NCI-H1417 (cell line): ENCODE measurements at regions not wholly inside any gene's neighbourhood (a gene's known extent, or its start where the extent isn't known, plus 50 kb on each side); places are given as distances from the start of the nearest gene placed in this dataset.
A peak's percentile ranks its signal among the peaks of the same experiment; 100 is the strongest.
"Not testable (repeated sequence)": the region's sequence is repeated elsewhere in the genome, so short reads cannot be mapped to it uniquely, and the experiment has no call there.

Source experiments
- DNase-seq, 3 experiments: peaks; one replicate each; lab custom pipeline; 2025; lab: John Stamatoyannopoulos, UW

DNA sequence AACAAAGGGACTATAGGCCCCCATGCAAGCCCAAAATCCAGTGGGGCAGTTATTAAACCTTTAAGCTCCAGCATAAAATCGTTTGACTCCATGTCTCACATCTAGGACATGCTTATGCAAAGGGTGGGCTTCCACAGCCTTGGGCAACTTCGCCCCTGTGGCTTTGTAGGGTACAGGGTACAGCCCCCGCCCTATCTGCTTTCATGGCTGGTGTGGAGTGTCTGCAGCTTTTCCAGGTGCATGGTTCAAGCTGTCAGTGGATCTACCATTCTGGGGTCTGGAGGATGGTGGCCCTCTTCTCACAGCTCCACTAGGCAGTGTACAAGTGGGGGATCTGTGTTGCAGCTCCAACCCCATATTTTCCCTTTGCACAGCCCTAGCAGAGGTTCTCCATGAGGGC, 559.8 kb upstream of the TECRL start:
- no peak for DNase-seq

DNA sequence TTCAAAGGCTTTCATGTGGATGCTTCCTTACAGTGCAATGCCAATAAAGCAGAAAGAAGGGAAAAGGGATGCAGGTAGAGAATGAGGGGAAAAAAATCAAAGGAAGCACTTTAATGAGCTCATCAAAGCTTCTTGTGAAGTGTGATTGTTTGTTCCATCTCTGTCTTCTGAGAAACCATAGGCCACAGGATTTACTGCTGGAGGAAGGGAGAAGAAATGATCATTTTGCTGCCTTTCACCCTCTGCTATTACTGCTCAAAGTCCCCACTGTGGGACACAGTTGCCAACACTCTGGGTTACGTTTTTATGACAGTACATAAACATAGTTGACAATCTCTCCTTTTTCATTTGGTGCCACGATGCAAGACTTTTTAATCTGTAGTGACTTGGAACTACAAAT, 558.0 kb upstream of the TECRL start:
- DNase-seq: no peak

DNA sequence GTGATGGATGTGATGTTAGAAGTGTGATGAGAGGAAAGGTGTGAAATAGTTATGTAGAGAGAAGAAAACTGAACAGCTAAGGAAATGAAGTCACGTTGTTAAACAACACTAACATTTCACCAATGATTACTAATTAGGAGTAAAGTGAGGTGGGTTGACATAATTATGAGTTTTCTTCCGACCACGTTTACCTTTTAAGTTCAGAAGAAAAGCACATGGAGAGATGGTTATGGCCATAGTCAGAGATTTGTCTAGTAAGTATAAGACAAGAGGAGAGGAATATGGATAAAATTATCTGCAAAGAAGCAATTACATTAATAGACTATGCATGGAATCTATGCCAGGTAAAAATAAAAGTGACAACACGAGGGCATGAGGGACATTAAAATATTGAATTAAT, 551.3 kb upstream of the TECRL start:
- no peak for DNase-seq

DNA sequence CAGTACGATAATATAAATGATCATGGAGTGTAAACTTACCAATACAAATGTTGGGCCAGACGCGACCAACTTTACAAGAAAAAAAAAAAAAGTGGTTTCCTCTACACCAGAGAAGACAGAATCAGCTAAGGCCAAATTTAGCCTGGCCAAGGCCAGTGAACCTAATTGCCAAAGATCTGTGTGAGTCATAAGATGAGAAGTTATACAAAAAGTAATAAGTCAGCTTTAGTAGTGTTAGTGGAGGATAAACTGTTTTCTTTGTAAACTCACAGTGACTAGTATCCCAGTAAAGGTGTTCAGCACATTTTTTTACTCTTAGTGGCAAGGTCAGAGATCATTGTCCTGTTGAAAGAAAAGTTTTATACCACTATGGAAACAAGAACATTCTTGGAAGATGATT, 531.4 kb upstream of the TECRL start:
- DNase-seq: no peak

DNA sequence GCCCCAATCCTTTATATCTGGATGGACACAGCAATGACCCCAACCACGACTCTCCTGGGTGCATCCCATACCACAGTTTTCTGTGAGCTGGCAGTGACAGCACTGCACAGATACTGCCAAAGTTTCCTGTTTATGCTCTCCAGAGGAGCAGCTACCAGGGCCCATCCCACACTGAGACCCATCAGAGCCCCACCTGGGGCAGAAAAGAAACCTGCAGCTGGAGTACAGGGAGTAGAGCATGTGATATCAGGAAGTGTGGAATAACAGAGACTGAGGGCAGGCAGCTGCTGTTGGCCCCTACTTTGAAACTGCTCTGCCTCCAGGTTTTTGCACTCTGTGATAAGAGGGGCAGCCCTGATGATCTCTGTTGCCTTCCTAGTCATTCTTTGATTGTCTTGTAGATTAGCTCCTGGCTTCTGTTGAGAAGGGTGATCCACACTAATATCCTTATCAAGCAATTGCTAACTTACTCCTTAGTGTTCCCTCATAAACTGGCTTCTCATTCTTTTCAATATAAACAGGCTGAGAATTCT, 526.3 kb upstream of the TECRL start:
- no peak for DNase-seq

DNA sequence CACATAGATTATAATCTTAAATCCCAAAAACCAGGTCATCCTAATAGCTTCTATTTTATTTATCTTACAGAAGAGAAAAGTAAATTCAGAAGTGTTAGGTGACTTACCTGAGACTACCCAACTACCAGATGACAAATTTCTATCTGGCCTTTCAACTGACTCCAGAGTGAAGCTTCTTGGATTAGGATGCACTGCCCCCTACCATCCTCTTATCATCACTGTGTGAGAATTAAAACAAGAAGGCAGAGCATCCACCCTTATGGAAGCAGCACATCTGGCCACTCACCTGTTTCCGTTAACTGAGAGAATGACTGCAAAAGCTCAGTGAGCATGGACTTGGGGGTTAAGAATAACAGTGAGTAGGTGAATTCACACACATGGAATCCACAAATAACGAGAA, 502.6 kb upstream of the TECRL start:
- peak in 2 of 3 experiments; percentile 5 to 52 for DNase-seq

DNA sequence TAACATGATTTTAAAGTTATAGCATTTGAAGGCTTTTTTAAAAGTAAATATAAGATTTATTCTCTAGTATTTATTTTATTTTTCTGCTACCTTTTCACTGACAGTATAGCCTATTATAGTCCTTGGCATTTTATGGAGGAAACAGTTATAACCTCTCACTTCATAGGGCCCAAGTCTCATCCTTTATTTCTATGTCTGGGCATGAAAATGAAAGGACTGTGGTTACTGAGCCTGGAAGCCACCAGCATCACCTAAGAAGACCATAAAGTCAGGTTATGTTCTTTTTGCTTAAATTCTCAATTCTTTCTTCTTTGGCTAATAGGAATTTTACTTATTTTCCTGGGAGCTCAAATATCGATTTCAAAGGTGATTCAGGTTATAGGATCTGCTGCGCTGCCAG, 494.7 kb upstream of the TECRL start:
- no peak for DNase-seq

DNA sequence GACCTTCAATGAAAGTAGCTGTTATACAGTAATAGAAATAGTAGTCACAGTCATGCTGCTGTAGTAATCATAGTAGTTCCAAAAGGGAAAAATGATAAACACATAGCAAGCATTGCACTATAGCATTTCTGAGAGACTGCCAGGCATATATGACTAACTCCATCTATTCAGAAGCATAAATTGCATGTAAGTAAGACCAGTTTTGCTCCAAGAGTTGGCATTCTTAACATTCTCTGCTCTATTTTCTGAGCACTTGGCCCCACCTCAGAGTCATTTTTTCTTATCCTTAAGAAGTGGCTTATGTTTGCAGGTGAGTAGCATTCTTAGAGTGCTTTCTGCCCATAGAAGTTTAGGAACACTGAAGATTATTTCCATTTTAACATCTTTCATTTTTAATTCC, 490.3 kb upstream of the TECRL start:
- no peak for DNase-seq

DNA sequence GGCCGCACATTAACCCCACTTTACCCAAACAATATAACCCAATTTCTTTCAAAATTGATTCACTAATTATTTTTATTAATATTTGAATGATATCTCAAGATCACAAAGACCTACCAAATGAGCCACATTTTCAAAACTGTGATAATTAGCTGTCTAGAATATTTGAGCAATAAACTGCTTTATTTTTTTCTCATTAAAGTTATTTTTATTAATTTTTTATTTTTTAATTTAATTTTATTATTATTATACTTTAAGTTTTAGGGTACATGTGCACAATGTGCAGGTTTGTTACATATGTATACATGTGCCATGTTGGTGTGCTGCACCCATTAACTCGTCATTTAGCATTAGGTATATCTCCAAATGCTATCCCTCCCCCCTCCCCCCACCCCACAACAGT, 489.8 kb upstream of the TECRL start:
- not testable (repeated sequence) for DNase-seq

DNA sequence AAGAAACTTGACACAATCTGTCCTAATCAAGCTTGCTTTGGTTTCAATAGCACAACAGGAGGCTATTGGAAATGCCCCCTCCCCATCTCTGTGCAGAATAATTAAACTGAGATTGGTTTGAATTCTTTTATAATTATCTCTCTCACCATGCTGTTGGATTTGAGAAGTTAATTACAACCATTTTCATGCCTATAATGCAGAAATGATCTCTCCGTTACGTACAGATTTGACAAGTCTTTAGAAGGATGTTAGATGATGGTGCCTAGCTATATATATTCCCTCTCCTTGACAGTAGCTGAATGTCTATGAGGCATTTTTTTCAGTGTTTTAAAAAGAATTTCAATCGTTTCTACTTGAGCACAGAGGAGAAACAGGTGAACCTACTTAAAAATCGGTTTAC, 488.4 kb upstream of the TECRL start:
- peak in 1 of 3 experiments; percentile 7 for DNase-seq

DNA sequence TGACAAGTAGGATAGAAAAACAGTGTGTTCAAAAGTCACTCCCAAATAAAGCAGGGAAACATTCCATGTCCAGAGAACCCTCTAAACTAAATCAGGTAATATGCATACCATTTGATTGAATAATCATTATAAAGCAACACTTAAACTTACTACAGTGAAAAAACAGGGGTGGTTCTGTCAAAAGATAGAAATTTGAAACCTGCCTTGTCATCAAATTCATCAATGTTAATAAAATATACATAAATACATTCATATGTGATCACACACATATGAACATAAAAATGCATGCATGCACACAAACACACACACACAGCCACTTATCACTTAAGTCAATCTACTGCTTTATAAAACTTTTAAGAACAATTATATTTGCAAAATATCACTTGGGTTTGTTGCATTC, 485.8 kb upstream of the TECRL start:
- DNase-seq: no peak

DNA sequence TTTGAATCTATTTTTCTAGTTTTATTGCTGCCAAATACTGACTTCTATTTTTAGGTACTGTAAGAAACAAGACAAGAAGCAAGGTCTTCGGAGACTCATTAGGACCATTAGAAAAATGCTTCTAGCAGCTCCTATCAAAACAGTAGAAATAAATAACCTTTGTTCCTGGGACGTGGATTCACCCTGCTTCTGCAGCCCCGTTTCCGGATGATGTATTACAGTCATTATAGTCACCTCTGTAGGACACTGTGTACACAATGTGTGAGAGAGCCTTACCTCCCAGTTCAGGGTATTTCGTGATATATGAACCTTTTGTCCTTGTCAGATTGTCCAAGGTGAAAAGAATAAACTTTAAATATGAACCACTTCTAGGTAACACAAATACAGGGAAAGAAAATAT, 484.0 kb upstream of the TECRL start:
- DNase-seq: peak; percentile 28 to 80 (median 64)

DNA sequence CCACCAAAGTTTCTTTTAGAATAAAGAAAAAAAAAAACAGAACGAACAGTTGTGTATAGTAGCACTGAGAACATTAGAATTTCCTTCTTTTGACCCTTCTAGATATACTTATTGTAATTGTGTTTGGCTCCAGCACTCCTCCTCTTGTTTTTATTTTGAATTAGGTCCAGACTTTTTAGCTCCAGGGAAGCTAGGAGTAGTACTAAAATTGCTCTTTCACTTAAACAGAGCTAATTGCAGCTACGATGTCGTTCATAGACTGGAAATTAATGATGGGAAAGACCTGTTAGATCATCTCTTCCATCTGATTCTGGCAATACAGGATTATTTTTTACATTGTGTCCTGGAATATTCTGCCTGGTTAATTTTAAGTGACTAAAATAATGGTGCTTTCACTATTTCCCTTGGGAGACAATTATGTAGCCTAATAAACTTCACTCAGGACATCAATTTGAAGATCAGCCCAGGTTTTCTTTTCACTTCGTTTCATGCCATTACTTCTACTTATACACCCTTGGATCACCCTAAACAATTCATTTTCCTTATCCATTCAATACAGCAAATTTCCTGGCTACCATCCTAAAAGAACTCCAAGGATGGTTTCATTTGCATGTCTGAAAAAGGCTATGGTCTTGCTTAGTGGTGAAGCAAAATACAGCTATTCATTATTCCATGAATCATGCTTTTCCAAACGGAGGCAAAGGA, 480.8 kb upstream of the TECRL start:
- DNase-seq: peak in 1 of 3 experiments; percentile 31

DNA sequence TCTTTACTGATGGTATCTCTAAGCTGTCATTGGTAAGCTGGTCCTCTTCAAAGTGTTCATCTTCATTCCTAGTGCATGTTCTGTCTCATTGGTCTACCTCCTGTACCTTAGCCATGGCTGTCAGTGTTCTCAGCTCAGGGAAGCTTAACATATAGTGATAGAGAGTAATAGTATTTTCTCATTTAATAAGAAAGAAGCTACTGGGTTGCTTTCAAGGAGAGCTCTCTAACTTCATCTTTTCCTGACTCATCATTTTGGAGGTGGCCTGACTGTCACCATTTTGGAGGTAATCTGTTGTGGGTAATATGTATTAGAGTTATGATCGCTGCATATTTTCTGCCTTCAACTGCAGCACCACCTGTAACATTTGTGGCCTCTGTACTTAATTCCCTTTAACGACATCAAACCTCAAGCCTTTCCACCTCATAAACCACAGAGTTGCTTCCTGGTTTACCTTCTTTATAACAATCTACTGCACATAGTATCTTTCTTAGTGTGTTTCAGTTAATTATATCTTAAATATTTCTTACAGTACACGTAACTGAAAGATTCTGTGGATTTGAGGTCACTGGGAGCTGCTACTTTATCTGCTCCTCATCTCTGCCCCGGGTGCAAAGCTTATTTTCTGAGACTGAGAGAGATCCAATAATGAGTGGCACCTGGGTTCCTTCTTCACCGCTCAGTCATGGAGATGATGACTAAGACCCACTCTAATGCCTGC, 474.0 kb upstream of the TECRL start:
- no peak for DNase-seq

DNA sequence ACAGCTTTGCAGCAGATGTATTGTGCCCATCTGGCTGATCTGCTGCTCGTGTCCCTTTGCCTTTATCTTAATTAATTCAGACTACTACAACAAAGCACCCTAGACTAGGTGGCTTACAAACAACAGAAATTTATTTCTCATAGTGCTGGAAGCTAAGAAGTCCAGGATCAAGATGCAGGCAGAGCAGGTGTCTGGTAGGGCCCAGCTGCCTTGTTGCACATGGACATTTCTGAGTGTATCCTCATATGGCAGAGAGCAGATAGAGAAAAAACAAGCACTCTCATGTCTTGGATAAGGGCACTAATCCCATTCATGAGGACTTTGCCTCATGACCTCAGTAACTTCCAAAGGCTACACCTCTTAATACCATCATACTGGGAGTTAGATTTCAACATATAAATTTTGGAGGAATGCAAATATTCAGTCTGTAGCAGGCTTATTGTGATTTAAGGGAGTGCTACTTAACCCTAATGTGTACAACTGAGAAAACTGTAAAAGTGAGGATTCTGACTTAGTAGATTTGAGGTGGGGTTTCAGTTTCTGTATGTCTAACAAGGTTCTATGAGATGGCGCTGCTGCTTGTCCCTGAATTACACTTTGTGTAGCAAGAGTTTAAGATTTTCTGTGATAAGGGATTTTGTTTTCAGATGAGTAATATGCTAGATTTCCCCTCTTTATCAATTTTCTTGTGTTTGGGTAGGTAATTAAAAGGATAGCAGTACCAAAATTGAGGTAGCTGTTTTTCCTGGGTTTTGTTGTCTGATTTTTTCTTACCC, 473.2 kb upstream of the TECRL start:
- no peak for DNase-seq

DNA sequence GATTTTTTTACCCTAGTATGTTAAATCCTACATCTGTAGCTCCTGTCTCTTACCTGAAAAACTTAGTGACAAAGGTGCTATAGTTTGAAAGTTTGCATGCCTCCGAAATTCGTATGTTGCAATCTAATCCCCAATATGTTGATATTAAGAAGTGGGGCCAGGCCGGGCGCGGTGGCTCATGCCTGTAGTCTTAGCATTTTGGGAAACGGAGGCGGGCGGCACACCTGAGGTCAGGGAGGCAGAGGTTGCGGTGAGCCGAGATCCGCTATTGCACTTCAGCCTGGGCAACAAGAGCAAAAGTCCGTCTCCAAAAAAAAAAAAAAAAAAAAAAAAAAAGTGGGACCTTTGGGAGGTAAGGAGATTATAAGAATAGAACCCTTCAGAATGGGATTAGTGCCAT, 471.3 kb upstream of the TECRL start:
- DNase-seq: no peak

DNA sequence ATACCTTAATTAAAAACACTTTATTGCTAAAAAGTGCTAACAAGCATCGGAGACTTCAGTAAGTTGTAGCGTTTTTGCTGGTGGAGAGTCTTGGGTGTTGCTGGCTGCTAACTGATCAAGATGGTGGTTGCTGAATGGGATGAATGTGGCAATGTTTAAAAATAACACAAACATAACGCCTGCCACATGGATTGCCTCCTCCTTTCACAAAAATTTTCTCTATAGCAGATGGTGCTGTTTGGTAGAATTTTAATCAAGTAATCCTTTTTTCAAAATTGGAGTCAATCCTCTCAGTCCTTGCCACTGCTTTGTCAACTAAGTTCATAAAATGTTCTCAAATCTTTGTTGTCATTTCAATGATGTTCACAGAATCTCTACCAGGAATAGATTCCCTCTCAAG, 466.8 kb upstream of the TECRL start:
- DNase-seq: no peak

DNA sequence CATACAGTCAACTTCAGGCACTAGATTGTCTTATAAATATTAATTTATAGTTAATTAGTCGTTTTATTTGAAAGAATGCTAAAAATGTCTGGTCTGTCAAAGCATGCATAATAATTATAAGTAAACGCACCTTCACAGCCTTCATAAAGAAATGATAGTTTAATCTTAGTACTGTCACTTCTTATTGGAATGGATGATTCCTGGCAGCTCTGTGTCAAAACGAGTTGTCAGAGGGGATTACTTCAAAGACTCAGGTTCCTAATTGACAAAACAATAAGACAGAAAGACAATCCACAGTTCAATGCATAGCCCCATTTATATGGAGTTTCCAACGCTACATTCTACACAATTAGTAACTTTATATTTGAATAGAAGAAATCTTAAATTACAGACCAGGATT, 461.3 kb upstream of the TECRL start:
- no peak for DNase-seq

DNA sequence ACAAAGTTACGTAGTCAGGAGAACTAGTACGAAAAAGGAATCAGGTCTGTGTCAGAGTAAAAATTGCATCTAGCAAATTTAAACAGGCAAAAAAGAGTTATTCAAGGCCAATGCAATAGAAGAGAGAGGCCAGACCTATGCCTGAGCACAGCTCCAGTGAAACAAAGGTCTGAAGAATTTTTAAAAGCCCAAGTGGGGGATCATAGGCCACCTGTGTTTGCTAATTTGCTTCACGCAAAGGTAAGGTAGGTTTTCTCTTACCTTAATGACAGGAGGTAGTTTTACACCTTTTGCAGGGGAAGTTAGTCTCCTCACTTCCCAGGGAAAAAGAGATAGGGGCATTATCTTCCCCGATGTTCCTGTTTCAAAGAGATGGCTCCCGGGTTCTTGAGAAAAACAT, 448.6 kb upstream of the TECRL start:
- DNase-seq: no peak

DNA sequence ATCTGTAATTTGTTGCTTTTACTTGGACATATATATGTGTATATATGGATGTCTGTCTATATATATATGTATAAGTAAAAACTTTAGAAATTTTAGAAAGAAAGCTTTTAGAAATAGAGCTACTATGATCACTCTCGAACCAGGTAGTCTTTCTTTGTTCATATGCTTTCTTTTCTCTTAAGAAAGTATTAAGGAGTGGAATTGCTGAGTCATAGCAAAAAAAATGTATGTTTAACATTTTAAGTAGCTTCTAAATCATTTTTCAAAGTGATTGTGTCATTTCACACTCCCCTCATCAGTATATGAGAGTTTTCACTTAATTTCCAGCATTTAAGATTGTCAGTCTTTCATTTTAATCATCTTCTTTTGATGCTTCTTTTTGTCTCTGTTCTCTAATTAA, 447.9 kb upstream of the TECRL start:
- DNase-seq: no peak

DNA sequence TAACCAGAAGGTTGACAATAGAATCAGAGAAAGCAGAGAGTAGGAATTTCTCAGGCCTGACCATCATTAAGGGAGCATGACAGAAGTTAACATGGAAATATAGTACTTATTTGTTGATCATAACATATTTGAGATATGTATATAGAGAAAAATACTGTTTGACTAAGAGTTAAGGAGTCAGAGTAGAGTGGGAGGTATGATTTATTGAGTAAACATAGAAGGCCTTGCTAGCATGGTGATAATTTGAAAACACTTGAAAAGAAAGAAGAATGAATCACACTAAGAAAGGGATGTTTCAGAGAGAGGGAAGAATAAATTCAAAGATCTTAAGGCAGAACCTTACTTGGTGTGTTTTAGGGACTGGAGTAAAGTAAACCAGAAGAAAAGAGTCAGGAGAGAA, 437.2 kb upstream of the TECRL start:
- no peak for DNase-seq

DNA sequence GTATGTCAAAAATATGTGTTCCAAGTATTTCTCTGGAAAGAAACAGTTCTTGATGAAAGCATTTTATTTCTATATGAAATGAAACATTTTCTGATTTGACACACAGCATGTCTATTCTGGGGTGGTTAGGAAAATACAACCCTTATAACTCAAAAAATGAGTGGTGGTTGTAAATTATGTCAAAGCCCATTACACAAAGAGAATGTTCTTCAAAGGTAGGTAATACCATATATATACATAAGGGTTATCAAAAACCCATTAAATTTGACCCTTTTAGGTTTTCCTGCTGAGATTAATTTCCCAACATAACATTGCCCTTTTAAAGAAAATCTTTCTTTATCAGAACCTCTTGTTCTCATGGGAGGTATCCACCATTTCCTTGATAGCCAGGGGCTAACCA, 420.5 kb upstream of the TECRL start:
- no peak for DNase-seq

DNA sequence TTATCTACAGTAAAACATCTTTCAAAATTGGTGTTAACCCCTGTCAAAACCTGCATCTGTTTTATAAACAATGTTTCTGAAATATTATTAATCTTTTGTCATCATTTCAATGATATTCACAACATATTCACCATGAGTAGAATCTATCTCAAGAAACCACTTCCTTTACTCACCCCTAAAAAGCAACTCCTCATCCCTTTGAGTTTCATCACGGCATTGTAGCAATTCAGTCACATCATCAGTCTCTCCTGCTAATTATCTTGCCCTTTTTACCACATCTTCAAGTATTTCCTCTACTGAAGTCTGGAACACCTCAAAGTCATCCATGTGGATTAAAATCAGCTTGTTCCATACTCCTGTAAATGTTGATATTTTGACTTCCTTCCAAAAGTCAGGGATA, 415.3 kb upstream of the TECRL start:
- DNase-seq: no peak
